DND-41 (cell line): ENCODE measurements at regions not wholly inside any gene's neighbourhood (a gene's known extent, or its start where the extent isn't known, plus 50 kb on each side); places are given as distances from the start of the nearest gene placed in this dataset.
"Not testable (repeated sequence)": the region's sequence is repeated elsewhere in the genome, so short reads cannot be mapped to it uniquely, and the experiment has no call there.

Source experiments
- ATAC-seq: fragments of 200-7000 bp; cut with Tn5 transposase; 3 replicates; pipeline ENCODE4 v1.9.1; 2021; ENCODE audit warnings: low read depth; ENCODE audit not compliant: insufficient read depth
- DNase-seq: peaks from one replicate; pipeline ENCODE4 v3.0.0-alpha.2; 2020
- H2AFZ ChIP-seq: 2 replicates; pipeline ENCODE4 v1.6.0; 2012; ENCODE audit warnings: low read depth, low read length
- H3K27ac ChIP-seq: 2 replicates; pipeline ENCODE4 v1.5.1; 2012; ENCODE audit warnings: low read length, inconsistent platforms
- H3K27me3 ChIP-seq: fragments of 200-600 bp; sonication (generic); 2 replicates; pipeline ENCODE4 v1.6.0; 2012; ENCODE audit warnings: low read length, mild to moderate bottlenecking, inconsistent platforms; ENCODE audit not compliant: insufficient read depth, poor library complexity
- H3K36me3 ChIP-seq: 2 replicates; pipeline ENCODE4 v1.5.1; 2012; ENCODE audit warnings: low read length, inconsistent platforms; ENCODE audit not compliant: insufficient read depth
- H3K4me1 ChIP-seq: 2 replicates; pipeline ENCODE4 v1.5.1; 2012; ENCODE audit warnings: mild to moderate bottlenecking, low read length; ENCODE audit not compliant: insufficient read depth
- H3K4me2 ChIP-seq: 2 replicates; pipeline ENCODE4 v1.6.0; 2012; ENCODE audit warnings: mild to moderate bottlenecking, moderate library complexity, low read length, inconsistent platforms; ENCODE audit not compliant: insufficient read depth
- H3K4me3 ChIP-seq, 2 experiments: fragments of 200-600 bp in 1 of 2; shearing (Covaris generic) in 1 of 2; 2 replicates each; pipeline ENCODE4 v1.5.1; 2012 to 2016; ENCODE audit warnings: inconsistent platforms in 2 of 2, low read length in 2 of 2, mild to moderate bottlenecking in 2 of 2, low read depth in 1 of 2, moderate library complexity in 1 of 2
- H3K79me2 ChIP-seq: 2 replicates; pipeline ENCODE4 v1.6.0; 2012; ENCODE audit warnings: low read length, inconsistent platforms; ENCODE audit not compliant: insufficient read depth
- H3K9ac ChIP-seq: 2 replicates; pipeline ENCODE4 v1.6.0; 2012; ENCODE audit warnings: low read depth, mild to moderate bottlenecking, inconsistent platforms, low read length, moderate library complexity
- H3K9me3 ChIP-seq: 2 replicates; pipeline ENCODE4 v1.5.1; 2012; ENCODE audit warnings: low read length, moderate library complexity, mild to moderate bottlenecking, inconsistent platforms; ENCODE audit not compliant: insufficient read depth, severe bottlenecking
- H4K20me1 ChIP-seq: 2 replicates; pipeline ENCODE4 v1.6.0; 2012; ENCODE audit warnings: low read length; ENCODE audit not compliant: insufficient read depth
- EZH2 ChIP-seq: IDR thresholded peaks from 3 replicates; pipeline ENCODE4 v1.6.1; 2012; ENCODE audit warnings: borderline replicate concordance, low read depth, mild to moderate bottlenecking, moderate library complexity, low read length, inconsistent platforms; ENCODE audit not compliant: severe bottlenecking
- TF ChIP-seq, protein P1 (sequence below): IDR thresholded peaks from 2 replicates; pipeline ENCODE4 v1.5.1; 2012; ENCODE audit warnings: borderline replicate concordance, low read length, moderate library complexity, mild to moderate bottlenecking; ENCODE audit not compliant: poor library complexity, severe bottlenecking; ENCODE audit errors: extremely low read depth

GRCh38 chr10:89985446-89985845 is 284.1 kb downstream of the KIF20B start:
- no peak overlapping the region for H3K4me3 ChIP-seq
- no peaks in the 10 kb centered on the region for H3K36me3 ChIP-seq
- ATAC-seq (no peak), DNase-seq (no peak)
- no peak overlapping the region for H3K27ac ChIP-seq
- H3K4me2 ChIP-seq: no peak overlapping the region
- TF ChIP-seq EZH2: no peak
- TF ChIP-seq, protein P1, sequence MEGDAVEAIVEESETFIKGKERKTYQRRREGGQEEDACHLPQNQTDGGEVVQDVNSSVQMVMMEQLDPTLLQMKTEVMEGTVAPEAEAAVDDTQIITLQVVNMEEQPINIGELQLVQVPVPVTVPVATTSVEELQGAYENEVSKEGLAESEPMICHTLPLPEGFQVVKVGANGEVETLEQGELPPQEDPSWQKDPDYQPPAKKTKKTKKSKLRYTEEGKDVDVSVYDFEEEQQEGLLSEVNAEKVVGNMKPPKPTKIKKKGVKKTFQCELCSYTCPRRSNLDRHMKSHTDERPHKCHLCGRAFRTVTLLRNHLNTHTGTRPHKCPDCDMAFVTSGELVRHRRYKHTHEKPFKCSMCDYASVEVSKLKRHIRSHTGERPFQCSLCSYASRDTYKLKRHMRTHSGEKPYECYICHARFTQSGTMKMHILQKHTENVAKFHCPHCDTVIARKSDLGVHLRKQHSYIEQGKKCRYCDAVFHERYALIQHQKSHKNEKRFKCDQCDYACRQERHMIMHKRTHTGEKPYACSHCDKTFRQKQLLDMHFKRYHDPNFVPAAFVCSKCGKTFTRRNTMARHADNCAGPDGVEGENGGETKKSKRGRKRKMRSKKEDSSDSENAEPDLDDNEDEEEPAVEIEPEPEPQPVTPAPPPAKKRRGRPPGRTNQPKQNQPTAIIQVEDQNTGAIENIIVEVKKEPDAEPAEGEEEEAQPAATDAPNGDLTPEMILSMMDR: no peak
- H3K27me3 ChIP-seq: no peaks in the 10 kb centered on the region
- H4K20me1 ChIP-seq: no peaks in the 10 kb centered on the region
- no peak overlapping the region for H3K9ac ChIP-seq
- H3K9me3 ChIP-seq: no peaks in the 10 kb centered on the region
- H2AFZ ChIP-seq: no peak overlapping the region
- no peaks in the 10 kb centered on the region for H3K4me1 ChIP-seq
- no peaks in the 10 kb centered on the region for H3K79me2 ChIP-seq

DNA sequence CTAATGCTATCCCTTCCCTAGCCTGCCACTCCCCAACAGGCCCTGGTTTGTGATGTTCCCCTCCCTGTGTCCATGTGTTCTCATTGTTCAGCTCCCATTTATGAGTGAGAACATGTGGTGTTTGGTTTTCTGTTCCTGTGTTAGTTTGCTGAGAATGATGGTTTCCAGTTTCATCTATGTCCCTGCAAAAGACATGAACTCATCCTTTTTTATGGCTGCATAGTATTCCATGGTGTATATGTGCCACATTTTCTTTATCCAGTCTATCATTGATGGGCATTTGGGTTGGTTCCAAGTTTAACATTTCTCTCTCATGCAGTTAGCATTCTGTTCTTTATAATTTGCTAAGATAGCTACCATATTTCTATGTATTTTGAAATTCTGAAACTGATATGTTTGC is 287.0 kb downstream of the KIF20B start:
- H2AFZ ChIP-seq, H3K9ac ChIP-seq, H3K36me3 ChIP-seq, DNase-seq, H3K4me3 ChIP-seq, H3K4me1 ChIP-seq, H3K4me2 ChIP-seq, H3K9me3 ChIP-seq, ATAC-seq, H3K79me2 ChIP-seq, H4K20me1 ChIP-seq, H3K27me3 ChIP-seq, H3K27ac ChIP-seq: not testable (repeated sequence)

- Histone ChIP-seq H3K36me3 (no peaks in the 10 kb centered on the region), H4K20me1 (no peaks in the 10 kb centered on the region), H3K4me3 (no peak overlapping the region), H3K27me3 (no peaks in the 10 kb centered on the region), H3K4me2 (no peak overlapping the region), H3K79me2 (no peaks in the 10 kb centered on the region), H3K27ac (no peak overlapping the region), H2AFZ (no peak overlapping the region), H3K4me1 (no peaks in the 10 kb centered on the region), H3K9me3 (no peaks in the 10 kb centered on the region), H3K9ac (no peak overlapping the region)
- DNase-seq (no peak), ATAC-seq (no peak)
- TF ChIP-seq, protein P1: no peak
- TF ChIP-seq EZH2: no peak
Observed at GRCh38 chr10:89992575-89992974, 291.2 kb downstream of the KIF20B start.

DNA sequence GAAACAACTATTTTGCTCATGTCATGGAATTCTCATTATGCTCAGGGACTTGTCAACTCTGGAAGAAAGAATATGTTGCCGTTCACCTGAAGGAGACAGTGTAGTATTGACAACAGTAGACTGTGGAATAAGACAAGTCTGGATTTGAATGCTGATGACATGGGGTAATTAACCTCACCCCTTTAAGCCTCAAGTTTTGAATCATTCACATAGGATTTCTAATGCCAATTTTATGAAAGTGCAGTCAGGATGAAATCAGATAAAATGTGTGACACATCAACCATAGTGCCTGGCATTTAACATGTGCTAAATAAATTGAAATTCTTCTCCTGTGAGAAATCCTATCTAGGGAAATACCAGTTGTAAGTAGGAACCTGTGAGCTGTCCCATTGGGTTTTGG is 305.8 kb downstream of the KIF20B start:
- no peak overlapping the region for H3K4me3 ChIP-seq
- no peaks in the 10 kb centered on the region for H4K20me1 ChIP-seq
- H3K4me1 ChIP-seq: no peaks in the 10 kb centered on the region
- H3K4me2 ChIP-seq: no peak overlapping the region
- no peak overlapping the region for H2AFZ ChIP-seq
- H3K9me3 ChIP-seq: no peaks in the 10 kb centered on the region
- ATAC-seq (no peak), DNase-seq (no peak)
- no peak overlapping the region for H3K27ac ChIP-seq
- TF ChIP-seq EZH2: no peak
- TF ChIP-seq, protein P1: no peak
- peaks cover 3% of the 10 kb centered on the region for H3K27me3 ChIP-seq
- H3K79me2 ChIP-seq: no peaks in the 10 kb centered on the region
- H3K36me3 ChIP-seq: no peaks in the 10 kb centered on the region
- H3K9ac ChIP-seq: no peak overlapping the region

DNA sequence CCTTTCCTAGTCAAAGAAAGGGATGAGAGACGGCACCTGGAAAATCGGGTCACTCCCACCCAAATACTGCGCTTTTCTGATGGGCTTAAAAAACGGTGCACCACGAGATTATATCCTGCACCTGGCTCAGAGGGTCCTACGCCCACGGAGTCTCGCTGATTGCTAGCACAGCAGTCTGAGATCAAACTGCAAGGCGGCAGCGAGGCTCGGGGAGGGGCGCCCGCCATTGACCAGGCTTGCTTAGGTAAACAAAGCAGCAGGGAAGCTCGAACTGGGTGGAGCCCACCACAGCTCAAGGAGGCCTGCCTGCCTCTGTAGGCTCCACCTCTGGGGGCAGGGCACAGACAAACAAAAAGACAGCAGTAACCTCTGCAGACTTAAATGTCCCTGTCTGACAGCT is 309.9 kb downstream of the KIF20B start:
- H3K36me3 ChIP-seq, H3K9ac ChIP-seq, ATAC-seq, H3K27ac ChIP-seq, H4K20me1 ChIP-seq, DNase-seq, H3K4me3 ChIP-seq, H3K27me3 ChIP-seq, H3K4me1 ChIP-seq, H3K9me3 ChIP-seq, H3K79me2 ChIP-seq, H2AFZ ChIP-seq, H3K4me2 ChIP-seq: not testable (repeated sequence)
